Left renal pelvis (tissue), 4 donors: ENCODE measurements at regions not wholly inside any gene's neighbourhood (a gene's known extent, or its start where the extent isn't known, plus 50 kb on each side); places are given as distances from the start of the nearest gene placed in this dataset.

Experiments used
- DNase-seq, 4 donors: peaks; one replicate each; pipeline ENCODE4 v3.0.0-alpha.2; 2013; ENCODE audit warnings: low read depth in 4 of 4, low spot score in 3 of 4

- no peak for DNase-seq
Measured at GRCh38 chr1:79469139-79469538, 462.6 kb upstream of the ADGRL4 start.

- DNase-seq, result no peak
Measured at GRCh38 chr1:79460773-79461436, 454.4 kb upstream of the ADGRL4 start.

- no peak for DNase-seq
Measured at GRCh38 chr1:79457562-79458224, 451.2 kb upstream of the ADGRL4 start.

GRCh38 chr1:79448426-79448825, 441.9 kb upstream of the ADGRL4 start:
- DNase-seq, result no peak

GRCh38 chr1:79441238-79441637, 434.7 kb upstream of the ADGRL4 start:
- DNase-seq, result no peak

- no peak for DNase-seq
Measured at GRCh38 chr1:79437540-79437939, 431.0 kb upstream of the ADGRL4 start.

- no peak for DNase-seq
Measured at GRCh38 chr1:79431340-79431739, 424.8 kb upstream of the ADGRL4 start.

- no peak for DNase-seq
Measured at GRCh38 chr1:79430437-79430836, 423.9 kb upstream of the ADGRL4 start.

GRCh38 chr1:79422726-79423125, 416.2 kb upstream of the ADGRL4 start:
- no peak for DNase-seq

- DNase-seq, result no peak
Measured at GRCh38 chr1:79398501-79398900, 392.0 kb upstream of the ADGRL4 start.

GRCh38 chr1:79396901-79397300, 390.4 kb upstream of the ADGRL4 start:
- DNase-seq, result no peak

GRCh38 chr1:79388694-79389361, 382.3 kb upstream of the ADGRL4 start:
- DNase-seq, result no peak

- DNase-seq, result no peak
Measured at GRCh38 chr1:79386730-79387129, 380.2 kb upstream of the ADGRL4 start.

GRCh38 chr1:79380078-79380477, 373.5 kb upstream of the ADGRL4 start:
- DNase-seq, result no peak

GRCh38 chr1:79376106-79376505, 369.6 kb upstream of the ADGRL4 start:
- no peak for DNase-seq

GRCh38 chr1:79375352-79375751, 368.8 kb upstream of the ADGRL4 start:
- no peak for DNase-seq

- no peak for DNase-seq
Measured at GRCh38 chr1:79374397-79374796, 367.9 kb upstream of the ADGRL4 start.

- no peak for DNase-seq
Measured at GRCh38 chr1:79373481-79374125, 367.1 kb upstream of the ADGRL4 start.

- DNase-seq, result no peak
Measured at GRCh38 chr1:79371802-79372201, 365.3 kb upstream of the ADGRL4 start.

- DNase-seq, result no peak
Measured at GRCh38 chr1:79369091-79369490, 362.6 kb upstream of the ADGRL4 start.

GRCh38 chr1:79364896-79365295, 358.4 kb upstream of the ADGRL4 start:
- DNase-seq, result no peak

GRCh38 chr1:79363430-79363829, 356.9 kb upstream of the ADGRL4 start:
- DNase-seq, result no peak
